C4-2B (cell line): ENCODE measurements at regions not wholly inside any gene's neighbourhood (a gene's known extent, or its start where the extent isn't known, plus 50 kb on each side); places are given as distances from the start of the nearest gene placed in this dataset.

Experiments
- CTCF ChIP-seq: fragments of 450-650 bp; conservative IDR thresholded peaks from 2 replicates; pipeline ENCODE4 v1.5.1; 2017; ENCODE audit warnings: mild to moderate bottlenecking
- ZFX ChIP-seq: fragments of 450-650 bp; IDR thresholded peaks from 2 replicates; pipeline ENCODE4 v1.6.1; 2017

- TF ChIP-seq CTCF: no peak
- no peak for TF ChIP-seq ZFX
Observed at GRCh38 chr5:2591777-2592453, 159.6 kb downstream of the IRX2 start.
